ENCODE measurements at regions not wholly inside any gene's neighbourhood (a gene's known extent, or its start where the extent isn't known, plus 50 kb on each side); places are given as distances from the start of the nearest gene placed in this dataset.

- FAIRE-seq (no peak), DNase-seq (no peak), ATAC-seq (no peak)
- no peaks in the 10 kb centered on the region for H3K9me3 ChIP-seq
- WGBS, 2 donors: 32 to 42% methylated on average over 3 of the region's 3 CpGs
- no peak overlapping the region for H3K4me3 ChIP-seq
- intact Hi-C loops (cut with DNase I): no loop called here
- no peak for TF ChIP-seq CTCF (IDR thresholded peaks at IDR 0.05)
- no peaks in the 10 kb centered on the region for H3K27me3 ChIP-seq
- no peak overlapping the region for H3K27ac ChIP-seq
- no peaks in the 10 kb centered on the region for H3K4me1 ChIP-seq
- no peaks in the 10 kb centered on the region for H3K36me3 ChIP-seq
These were observed 1424.4 kb upstream of the SLC39A10 start for GRCh38 chr2:194232600-194232999.

GRCh38 chr2:194223218-194223617 is 1433.8 kb upstream of the SLC39A10 start:
- 16 to 26% methylated on average over 1 of the region's 1 CpG for WGBS, 2 donors
- H3K27ac ChIP-seq: no peak overlapping the region
- H3K27me3 ChIP-seq: no peaks in the 10 kb centered on the region
- DNase-seq (no peak), FAIRE-seq (no peak), ATAC-seq (no peak)
- no peaks in the 10 kb centered on the region for H3K4me1 ChIP-seq
- H3K36me3 ChIP-seq: no peaks in the 10 kb centered on the region
- intact Hi-C loops (cut with DNase I): no loop called here
- no peak for TF ChIP-seq CTCF (IDR thresholded peaks at IDR 0.05)
- no peaks in the 10 kb centered on the region for H3K9me3 ChIP-seq
- H3K4me3 ChIP-seq: no peak overlapping the region

GRCh38 chr2:194214192-194214591 is 1442.8 kb upstream of the SLC39A10 start:
- TF ChIP-seq CTCF (IDR thresholded peaks at IDR 0.05): no peak
- no peak for DNase-seq
- Histone ChIP-seq H3K4me3 (no peak overlapping the region), H3K4me1 (no peaks in the 10 kb centered on the region), H3K27me3 (no peaks in the 10 kb centered on the region), H3K27ac (no peak overlapping the region), H3K9me3 (no peaks in the 10 kb centered on the region), H3K36me3 (no peaks in the 10 kb centered on the region)
- ATAC-seq: no peak
- no peak for FAIRE-seq
- intact Hi-C loops (cut with DNase I): no loop called here

- H3K4me1 ChIP-seq: no peaks in the 10 kb centered on the region
- TF ChIP-seq CTCF (IDR thresholded peaks at IDR 0.05): no peak
- 57 to 67% methylated on average over 5 of the region's 5 CpGs for WGBS, 2 donors
- DNase-seq (no peak), FAIRE-seq (no peak), ATAC-seq (no peak)
- intact Hi-C loops (cut with DNase I): no loop called here
- no peak overlapping the region for H3K27ac ChIP-seq
- H3K9me3 ChIP-seq: no peaks in the 10 kb centered on the region
- H3K36me3 ChIP-seq: no peaks in the 10 kb centered on the region
- H3K4me3 ChIP-seq: no peak overlapping the region
- H3K27me3 ChIP-seq: no peaks in the 10 kb centered on the region
These were observed 1451.3 kb upstream of the SLC39A10 start for GRCh38 chr2:194205568-194206227.

- no peak for DNase-seq
- ATAC-seq: no peak
- TF ChIP-seq CTCF (IDR thresholded peaks at IDR 0.05): no peak
- Histone ChIP-seq H3K4me1 (no peaks in the 10 kb centered on the region), H3K36me3 (no peaks in the 10 kb centered on the region), H3K4me3 (no peak overlapping the region), H3K27me3 (no peaks in the 10 kb centered on the region), H3K9me3 (no peaks in the 10 kb centered on the region), H3K27ac (no peak overlapping the region)
- 61 to 62% methylated on average over 1 of the region's 1 CpG for WGBS, 2 donors
- intact Hi-C loops (cut with DNase I): no loop called here
- no peak for FAIRE-seq
These were observed 1453.1 kb upstream of the SLC39A10 start for GRCh38 chr2:194203898-194204297.
